GM23338 (cell line): ENCODE measurements at regions not wholly inside any gene's neighbourhood (a gene's known extent, or its start where the extent isn't known, plus 50 kb on each side); places are given as distances from the start of the nearest gene placed in this dataset.

Experiments
- ATAC-seq: fragments of 200-7000 bp; cut with Tn5 transposase; 3 replicates; pipeline ENCODE4 v1.9.1; 2020
- DNase-seq: peaks from one replicate; pipeline ENCODE4 v3.0.0-alpha.2; 2015; ENCODE audit warnings: low spot score
- H2AFZ ChIP-seq: fragments of 200-600 bp; sonication (generic); 2 replicates; pipeline ENCODE4 v1.8.0; 2016; ENCODE audit warnings: antibody characterized with exemption, mild to moderate bottlenecking, moderate library complexity
- H3F3A ChIP-seq: fragments of 200-600 bp; sonication (generic); replicated peaks from 2 replicates; pipeline ENCODE4 v1.8.0; 2017; ENCODE audit warnings: antibody characterized with exemption, mixed run types, low read depth
- H3K27ac ChIP-seq: fragments of 200-600 bp; sonication (generic); 2 replicates; pipeline ENCODE4 v1.6.1; 2016; ENCODE audit warnings: low read depth
- H3K27me3 ChIP-seq: fragments of 200-600 bp; sonication (generic); 2 replicates; pipeline ENCODE4 v1.8.0; 2016; ENCODE audit warnings: mild to moderate bottlenecking, mixed run types, moderate library complexity; ENCODE audit not compliant: insufficient read depth
- H3K36me3 ChIP-seq: fragments of 200-600 bp; sonication (generic); 2 replicates; pipeline ENCODE4 v1.8.0; 2016; ENCODE audit warnings: mild to moderate bottlenecking; ENCODE audit not compliant: insufficient read depth
- H3K4me1 ChIP-seq: fragments of 200-600 bp; sonication (generic); 2 replicates; pipeline ENCODE4 v1.8.0; 2016; ENCODE audit warnings: mild to moderate bottlenecking, moderate library complexity; ENCODE audit not compliant: insufficient read depth
- H3K4me2 ChIP-seq: fragments of 200-600 bp; sonication (generic); 2 replicates; pipeline ENCODE4 v1.7.1; 2017; ENCODE audit warnings: mixed run types
- H3K4me3 ChIP-seq: fragments of 200-600 bp; sonication (generic); 2 replicates; pipeline ENCODE4 v1.6.1; 2016; ENCODE audit warnings: mixed run types
- H3K79me2 ChIP-seq: fragments of 200-600 bp; sonication (generic); replicated peaks from 2 replicates; pipeline ENCODE4 v1.8.0; 2017; ENCODE audit warnings: mild to moderate bottlenecking; ENCODE audit not compliant: insufficient read depth
- H3K9me2 ChIP-seq: fragments of 200-600 bp; sonication (generic); 2 replicates; pipeline ENCODE4 v1.8.0; 2017; ENCODE audit not compliant: insufficient read depth
- H4K20me1 ChIP-seq: fragments of 200-600 bp; sonication (generic); replicated peaks from 2 replicates; pipeline ENCODE4 v1.8.0; 2017; ENCODE audit warnings: mild to moderate bottlenecking; ENCODE audit not compliant: insufficient read depth
- H3K27ac Mint-ChIP-seq: 2 replicates; pipeline ENCODE4 v1.8.0; 2020; ENCODE audit warnings: inconsistent platforms, mild to moderate bottlenecking, moderate library complexity, mixed read lengths
- H3K27me3 Mint-ChIP-seq: 3 replicates; pipeline ENCODE4 v1.8.0; 2022; ENCODE audit warnings: low read depth, mild to moderate bottlenecking, moderate library complexity, mixed read lengths, inconsistent platforms; ENCODE audit not compliant: insufficient read depth, poor library complexity
- H3K36me3 Mint-ChIP-seq: 3 replicates; pipeline ENCODE4 v1.8.0; 2021; ENCODE audit warnings: low read depth, mild to moderate bottlenecking, inconsistent platforms, moderate library complexity, mixed read lengths
- H3K4me1 Mint-ChIP-seq: 3 replicates; pipeline ENCODE4 v1.8.0; 2020; ENCODE audit warnings: mild to moderate bottlenecking, inconsistent platforms, mixed read lengths
- H3K4me3 Mint-ChIP-seq: 3 replicates; pipeline ENCODE4 v1.8.0; 2021; ENCODE audit warnings: moderate library complexity, mild to moderate bottlenecking, inconsistent platforms, mixed read lengths
- H3K9me3 Mint-ChIP-seq: 3 replicates; pipeline ENCODE4 v1.8.0; 2020; ENCODE audit warnings: moderate library complexity, mild to moderate bottlenecking, inconsistent platforms, mixed read lengths
- CREB1 ChIP-seq: fragments of 250-450 bp; sonication (Bioruptor Pico); IDR thresholded peaks from 2 replicates; pipeline ENCODE4 v1.5.0; 2020; ENCODE audit warnings: low read depth, mild to moderate bottlenecking, moderate library complexity
- EZH2 ChIP-seq: fragments of 200-600 bp; sonication (generic); IDR thresholded peaks from one replicate; pipeline ENCODE4 v1.8.0; 2017; ENCODE audit warnings: antibody characterized with exemption, mild to moderate bottlenecking, low read depth; ENCODE audit not compliant: unreplicated experiment
- EZH2phosphoT487 ChIP-seq: fragments of 200-600 bp; sonication (generic); IDR thresholded peaks from one replicate; pipeline ENCODE4 v1.8.1; 2018; ENCODE audit warnings: antibody characterized with exemption; ENCODE audit not compliant: unreplicated experiment
- JUNB ChIP-seq: IDR thresholded peaks from one replicate; pipeline ENCODE4 v1.6.1; 2016; ENCODE audit warnings: antibody characterized with exemption; ENCODE audit not compliant: unreplicated experiment
- POLR2AphosphoS5 ChIP-seq: IDR thresholded peaks from 2 replicates; pipeline ENCODE4 v1.6.1; 2016; ENCODE audit warnings: antibody characterized with exemption, low read depth
- STAT1 ChIP-seq: IDR thresholded peaks from one replicate; pipeline ENCODE4 v1.6.1; 2016; ENCODE audit warnings: antibody characterized with exemption; ENCODE audit not compliant: unreplicated experiment
- TF ChIP-seq, protein P1 (sequence below): fragments of 250-450 bp; sonication (Bioruptor Pico); IDR thresholded peaks from 2 replicates; pipeline ENCODE4 v1.5.0; 2020; ENCODE audit warnings: mild to moderate bottlenecking, moderate library complexity
- TF ChIP-seq, protein P2 (sequence below): IDR thresholded peaks from one replicate; pipeline ENCODE4 v1.6.1; 2018; ENCODE audit warnings: antibody characterized with exemption; ENCODE audit not compliant: unreplicated experiment

DNA sequence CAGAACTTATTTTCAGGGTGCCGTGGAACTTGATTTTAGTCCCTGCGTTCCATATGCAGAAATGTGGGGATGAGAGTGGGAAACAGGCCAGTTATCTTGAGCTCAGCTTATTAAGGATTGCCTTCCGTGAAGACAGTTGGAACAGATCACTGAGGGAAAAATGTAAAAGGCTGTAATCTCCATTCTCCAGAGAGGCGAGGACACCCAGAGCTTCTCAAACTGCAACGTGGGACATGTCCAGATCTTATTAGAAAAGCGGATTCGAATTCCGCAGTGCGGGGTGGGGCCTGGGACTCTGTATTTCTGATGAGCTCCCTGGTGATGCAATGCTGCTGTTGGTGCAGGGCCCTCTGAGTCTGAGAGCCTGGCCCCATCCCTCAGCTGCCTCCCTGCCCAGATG is 185.6 kb upstream of the CIBAR2 start:
- DNase-seq (no peak), ATAC-seq (no peak)
- Histone ChIP-seq H3K27ac (no peak overlapping the region), H3K4me2 (no peak overlapping the region), H4K20me1 (no peaks in the 10 kb centered on the region), H3K9me2 (no peaks in the 10 kb centered on the region), H3F3A (0 out of 2 replicates have a peak, but pooled peaks cover 4% of the 10 kb centered on the region), H3K79me2 (0 out of 2 replicates have a peak, but pooled peaks cover 4% of the 10 kb centered on the region), H3K4me1 (peaks cover 13% of the 10 kb centered on the region; the same call in 1 of the 2 replicates), H3K27me3 (no peaks in the 10 kb centered on the region), H3K4me3 (no peak overlapping the region), H3K36me3 (no peaks in the 10 kb centered on the region), H2AFZ (no peak overlapping the region)
- no peak overlapping the region for H3K27ac Mint-ChIP-seq
- H3K36me3 Mint-ChIP-seq: no peaks in the 10 kb centered on the region
- no peak overlapping the region for H3K4me3 Mint-ChIP-seq
- no peaks in the 10 kb centered on the region for H3K9me3 Mint-ChIP-seq
- TF ChIP-seq EZH2phosphoT487: no peak
- no peak for TF ChIP-seq POLR2AphosphoS5
- no peak for TF ChIP-seq STAT1
- no peak for TF ChIP-seq EZH2
- no peak for TF ChIP-seq JUNB
- TF ChIP-seq, protein P1, sequence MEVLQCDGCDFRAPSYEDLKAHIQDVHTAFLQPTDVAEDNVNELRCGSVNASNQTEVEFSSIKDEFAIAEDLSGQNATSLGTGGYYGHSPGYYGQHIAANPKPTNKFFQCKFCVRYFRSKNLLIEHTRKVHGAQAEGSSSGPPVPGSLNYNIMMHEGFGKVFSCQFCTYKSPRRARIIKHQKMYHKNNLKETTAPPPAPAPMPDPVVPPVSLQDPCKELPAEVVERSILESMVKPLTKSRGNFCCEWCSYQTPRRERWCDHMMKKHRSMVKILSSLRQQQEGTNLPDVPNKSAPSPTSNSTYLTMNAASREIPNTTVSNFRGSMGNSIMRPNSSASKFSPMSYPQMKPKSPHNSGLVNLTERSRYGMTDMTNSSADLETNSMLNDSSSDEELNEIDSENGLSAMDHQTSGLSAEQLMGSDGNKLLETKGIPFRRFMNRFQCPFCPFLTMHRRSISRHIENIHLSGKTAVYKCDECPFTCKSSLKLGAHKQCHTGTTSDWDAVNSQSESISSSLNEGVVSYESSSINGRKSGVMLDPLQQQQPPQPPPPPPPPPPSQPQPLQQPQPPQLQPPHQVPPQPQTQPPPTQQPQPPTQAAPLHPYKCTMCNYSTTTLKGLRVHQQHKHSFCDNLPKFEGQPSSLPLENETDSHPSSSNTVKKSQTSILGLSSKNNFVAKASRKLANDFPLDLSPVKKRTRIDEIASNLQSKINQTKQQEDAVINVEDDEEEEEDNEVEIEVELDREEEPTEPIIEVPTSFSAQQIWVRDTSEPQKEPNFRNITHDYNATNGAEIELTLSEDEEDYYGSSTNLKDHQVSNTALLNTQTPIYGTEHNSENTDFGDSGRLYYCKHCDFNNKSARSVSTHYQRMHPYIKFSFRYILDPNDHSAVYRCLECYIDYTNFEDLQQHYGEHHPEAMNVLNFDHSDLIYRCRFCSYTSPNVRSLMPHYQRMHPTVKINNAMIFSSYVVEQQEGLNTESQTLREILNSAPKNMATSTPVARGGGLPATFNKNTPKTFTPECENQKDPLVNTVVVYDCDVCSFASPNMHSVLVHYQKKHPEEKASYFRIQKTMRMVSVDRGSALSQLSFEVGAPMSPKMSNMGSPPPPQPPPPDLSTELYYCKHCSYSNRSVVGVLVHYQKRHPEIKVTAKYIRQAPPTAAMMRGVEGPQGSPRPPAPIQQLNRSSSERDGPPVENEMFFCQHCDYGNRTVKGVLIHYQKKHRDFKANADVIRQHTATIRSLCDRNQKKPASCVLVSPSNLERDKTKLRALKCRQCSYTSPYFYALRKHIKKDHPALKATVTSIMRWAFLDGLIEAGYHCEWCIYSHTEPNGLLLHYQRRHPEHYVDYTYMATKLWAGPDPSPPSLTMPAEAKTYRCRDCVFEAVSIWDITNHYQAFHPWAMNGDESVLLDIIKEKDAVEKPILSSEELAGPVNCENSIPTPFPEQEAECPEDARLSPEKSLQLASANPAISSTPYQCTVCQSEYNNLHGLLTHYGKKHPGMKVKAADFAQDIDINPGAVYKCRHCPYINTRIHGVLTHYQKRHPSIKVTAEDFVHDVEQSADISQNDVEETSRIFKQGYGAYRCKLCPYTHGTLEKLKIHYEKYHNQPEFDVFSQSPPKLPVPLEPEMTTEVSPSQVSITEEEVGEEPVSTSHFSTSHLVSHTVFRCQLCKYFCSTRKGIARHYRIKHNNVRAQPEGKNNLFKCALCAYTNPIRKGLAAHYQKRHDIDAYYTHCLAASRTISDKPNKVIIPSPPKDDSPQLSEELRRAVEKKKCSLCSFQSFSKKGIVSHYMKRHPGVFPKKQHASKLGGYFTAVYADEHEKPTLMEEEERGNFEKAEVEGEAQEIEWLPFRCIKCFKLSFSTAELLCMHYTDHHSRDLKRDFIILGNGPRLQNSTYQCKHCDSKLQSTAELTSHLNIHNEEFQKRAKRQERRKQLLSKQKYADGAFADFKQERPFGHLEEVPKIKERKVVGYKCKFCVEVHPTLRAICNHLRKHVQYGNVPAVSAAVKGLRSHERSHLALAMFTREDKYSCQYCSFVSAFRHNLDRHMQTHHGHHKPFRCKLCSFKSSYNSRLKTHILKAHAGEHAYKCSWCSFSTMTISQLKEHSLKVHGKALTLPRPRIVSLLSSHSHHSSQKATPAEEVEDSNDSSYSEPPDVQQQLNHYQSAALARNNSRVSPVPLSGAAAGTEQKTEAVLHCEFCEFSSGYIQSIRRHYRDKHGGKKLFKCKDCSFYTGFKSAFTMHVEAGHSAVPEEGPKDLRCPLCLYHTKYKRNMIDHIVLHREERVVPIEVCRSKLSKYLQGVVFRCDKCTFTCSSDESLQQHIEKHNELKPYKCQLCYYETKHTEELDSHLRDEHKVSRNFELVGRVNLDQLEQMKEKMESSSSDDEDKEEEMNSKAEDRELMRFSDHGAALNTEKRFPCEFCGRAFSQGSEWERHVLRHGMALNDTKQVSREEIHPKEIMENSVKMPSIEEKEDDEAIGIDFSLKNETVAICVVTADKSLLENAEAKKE (CRISPR knock-in tag): no peak
- TF ChIP-seq, protein P2, sequence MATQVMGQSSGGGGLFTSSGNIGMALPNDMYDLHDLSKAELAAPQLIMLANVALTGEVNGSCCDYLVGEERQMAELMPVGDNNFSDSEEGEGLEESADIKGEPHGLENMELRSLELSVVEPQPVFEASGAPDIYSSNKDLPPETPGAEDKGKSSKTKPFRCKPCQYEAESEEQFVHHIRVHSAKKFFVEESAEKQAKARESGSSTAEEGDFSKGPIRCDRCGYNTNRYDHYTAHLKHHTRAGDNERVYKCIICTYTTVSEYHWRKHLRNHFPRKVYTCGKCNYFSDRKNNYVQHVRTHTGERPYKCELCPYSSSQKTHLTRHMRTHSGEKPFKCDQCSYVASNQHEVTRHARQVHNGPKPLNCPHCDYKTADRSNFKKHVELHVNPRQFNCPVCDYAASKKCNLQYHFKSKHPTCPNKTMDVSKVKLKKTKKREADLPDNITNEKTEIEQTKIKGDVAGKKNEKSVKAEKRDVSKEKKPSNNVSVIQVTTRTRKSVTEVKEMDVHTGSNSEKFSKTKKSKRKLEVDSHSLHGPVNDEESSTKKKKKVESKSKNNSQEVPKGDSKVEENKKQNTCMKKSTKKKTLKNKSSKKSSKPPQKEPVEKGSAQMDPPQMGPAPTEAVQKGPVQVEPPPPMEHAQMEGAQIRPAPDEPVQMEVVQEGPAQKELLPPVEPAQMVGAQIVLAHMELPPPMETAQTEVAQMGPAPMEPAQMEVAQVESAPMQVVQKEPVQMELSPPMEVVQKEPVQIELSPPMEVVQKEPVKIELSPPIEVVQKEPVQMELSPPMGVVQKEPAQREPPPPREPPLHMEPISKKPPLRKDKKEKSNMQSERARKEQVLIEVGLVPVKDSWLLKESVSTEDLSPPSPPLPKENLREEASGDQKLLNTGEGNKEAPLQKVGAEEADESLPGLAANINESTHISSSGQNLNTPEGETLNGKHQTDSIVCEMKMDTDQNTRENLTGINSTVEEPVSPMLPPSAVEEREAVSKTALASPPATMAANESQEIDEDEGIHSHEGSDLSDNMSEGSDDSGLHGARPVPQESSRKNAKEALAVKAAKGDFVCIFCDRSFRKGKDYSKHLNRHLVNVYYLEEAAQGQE: no peak
- TF ChIP-seq CREB1 (CRISPR knock-in tag): no peak
- peaks cover 9% of the 10 kb centered on the region for H3K27me3 Mint-ChIP-seq
- H3K4me1 Mint-ChIP-seq: peaks cover 25% of the 10 kb centered on the region
